Fibroblast of lung (primary cell): ENCODE measurements at regions not wholly inside any gene's neighbourhood (a gene's known extent, or its start where the extent isn't known, plus 50 kb on each side); places are given as distances from the start of the nearest gene placed in this dataset.
"Not testable (repeated sequence)": the region's sequence is repeated elsewhere in the genome, so short reads cannot be mapped to it uniquely, and the experiment has no call there.

Source experiments
- EZH2 ChIP-seq: IDR thresholded peaks from 2 replicates; pipeline ENCODE4 v1.5.1; 2012; ENCODE audit warnings: low read length, control low read depth, mild to moderate bottlenecking; ENCODE audit errors: missing control alignments
- TF ChIP-seq, protein P1 (sequence below), 2 donors: IDR thresholded peaks in 1 of 2; conservative IDR thresholded peaks in 1 of 2; 1 replicate in 1 of 2; 2 replicates in 1 of 2; pipeline ENCODE4 v1.5.1; 2011 to 2012; ENCODE audit warnings: low read length in 2 of 2, control low read depth in 1 of 2, inconsistent platforms in 1 of 2, low read depth in 1 of 2, mild to moderate bottlenecking in 1 of 2

DNA sequence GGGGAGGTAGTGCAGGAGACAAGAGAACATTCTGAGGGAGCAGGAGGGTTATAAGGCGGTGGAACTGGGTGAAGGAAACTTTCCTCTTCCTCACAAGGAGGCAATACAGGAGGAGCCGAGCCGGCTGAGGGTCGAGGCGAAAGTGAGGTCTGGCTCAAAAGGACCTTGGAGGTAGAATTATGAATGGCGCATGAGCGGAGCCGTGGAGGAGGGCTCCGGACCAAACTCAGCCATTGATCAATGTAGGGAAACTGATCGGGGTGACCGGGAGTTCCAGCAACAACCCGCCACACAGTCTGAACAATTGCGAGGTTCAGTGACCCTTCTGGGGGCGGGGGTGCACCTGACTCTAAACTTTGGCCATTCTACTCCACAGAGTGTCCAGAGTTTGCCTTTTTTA is 118.7 kb upstream of the PZP start:
- TF ChIP-seq, protein P1, sequence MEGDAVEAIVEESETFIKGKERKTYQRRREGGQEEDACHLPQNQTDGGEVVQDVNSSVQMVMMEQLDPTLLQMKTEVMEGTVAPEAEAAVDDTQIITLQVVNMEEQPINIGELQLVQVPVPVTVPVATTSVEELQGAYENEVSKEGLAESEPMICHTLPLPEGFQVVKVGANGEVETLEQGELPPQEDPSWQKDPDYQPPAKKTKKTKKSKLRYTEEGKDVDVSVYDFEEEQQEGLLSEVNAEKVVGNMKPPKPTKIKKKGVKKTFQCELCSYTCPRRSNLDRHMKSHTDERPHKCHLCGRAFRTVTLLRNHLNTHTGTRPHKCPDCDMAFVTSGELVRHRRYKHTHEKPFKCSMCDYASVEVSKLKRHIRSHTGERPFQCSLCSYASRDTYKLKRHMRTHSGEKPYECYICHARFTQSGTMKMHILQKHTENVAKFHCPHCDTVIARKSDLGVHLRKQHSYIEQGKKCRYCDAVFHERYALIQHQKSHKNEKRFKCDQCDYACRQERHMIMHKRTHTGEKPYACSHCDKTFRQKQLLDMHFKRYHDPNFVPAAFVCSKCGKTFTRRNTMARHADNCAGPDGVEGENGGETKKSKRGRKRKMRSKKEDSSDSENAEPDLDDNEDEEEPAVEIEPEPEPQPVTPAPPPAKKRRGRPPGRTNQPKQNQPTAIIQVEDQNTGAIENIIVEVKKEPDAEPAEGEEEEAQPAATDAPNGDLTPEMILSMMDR (conservative IDR thresholded peaks at IDR 0.05 in 1 of 2, IDR thresholded peaks at IDR 0.05 in 1 of 2; ENCODE audit: low read depth in 1 of 2, low read length in 2 of 2): not testable (repeated sequence)
- not testable (repeated sequence) for TF ChIP-seq EZH2
